Skeletal muscle cell (primary cell): ENCODE measurements at regions not wholly inside any gene's neighbourhood (a gene's known extent, or its start where the extent isn't known, plus 50 kb on each side); places are given as distances from the start of the nearest gene placed in this dataset.

ENCODE experiments used
- DNase-seq: peaks from one replicate; pipeline ENCODE4 v3.0.0-alpha.2; 2010; ENCODE audit warnings: low read depth
- H3K4me3 ChIP-seq: 2 replicates; pipeline ENCODE4 v1.5.1; 2011; ENCODE audit warnings: low read depth, mild to moderate bottlenecking, control low read depth, low read length, moderate library complexity

GRCh38 chr12:66047411-66048021, 83.0 kb downstream of the LLPH start:
- peak; percentile 30 for DNase-seq
- no peak overlapping the region for H3K4me3 ChIP-seq

- no peak for DNase-seq
- no peak overlapping the region for H3K4me3 ChIP-seq
These were observed 85.0 kb downstream of the LLPH start for GRCh38 chr12:66045506-66045905.

GRCh38 chr12:66044731-66045130, 85.8 kb downstream of the LLPH start:
- no peak overlapping the region for H3K4me3 ChIP-seq
- peak; percentile 54 for DNase-seq

GRCh38 chr12:66043035-66043434, 87.5 kb downstream of the LLPH start:
- H3K4me3 ChIP-seq: no peak overlapping the region
- no peak for DNase-seq

- no peak overlapping the region for H3K4me3 ChIP-seq
- DNase-seq: no peak
These were observed 88.7 kb downstream of the LLPH start for GRCh38 chr12:66041651-66042363.

GRCh38 chr12:66036317-66036716, 94.2 kb downstream of the LLPH start:
- DNase-seq: peak; percentile 90
- H3K4me3 ChIP-seq: no peak overlapping the region

- H3K4me3 ChIP-seq: no peak overlapping the region
- DNase-seq: no peak
These were observed 95.1 kb downstream of the LLPH start for GRCh38 chr12:66035288-66035966.

- no peak overlapping the region for H3K4me3 ChIP-seq
- no peak for DNase-seq
These were observed 97.4 kb downstream of the LLPH start for GRCh38 chr12:66033151-66033550.

GRCh38 chr12:66032739-66033138, 97.8 kb downstream of the LLPH start:
- DNase-seq: no peak
- H3K4me3 ChIP-seq: no peak overlapping the region

GRCh38 chr12:66030217-66030781, 100.3 kb downstream of the LLPH start:
- no peak overlapping the region for H3K4me3 ChIP-seq
- no peak for DNase-seq

GRCh38 chr12:66028390-66028789, 102.2 kb downstream of the LLPH start:
- DNase-seq: no peak
- no peak overlapping the region for H3K4me3 ChIP-seq

GRCh38 chr12:66025477-66025876, 105.1 kb downstream of the LLPH start:
- H3K4me3 ChIP-seq: no peak overlapping the region
- DNase-seq: no peak

GRCh38 chr12:66024949-66025348, 105.6 kb downstream of the LLPH start:
- DNase-seq: no peak

GRCh38 chr12:66020481-66020880, 110.1 kb downstream of the LLPH start:
- H3K4me3 ChIP-seq: no peak overlapping the region
- DNase-seq: no peak

More at GRCh38 chr12:66024949-66025348, 105.6 kb downstream of the LLPH start:
- no peak overlapping the region for H3K4me3 ChIP-seq

GRCh38 chr12:66017736-66018135, 112.8 kb downstream of the LLPH start:
- H3K4me3 ChIP-seq: no peak overlapping the region
- DNase-seq: no peak
